ENCODE measurements at regions not wholly inside any gene's neighbourhood (a gene's known extent, or its start where the extent isn't known, plus 50 kb on each side); places are given as distances from the start of the nearest gene placed in this dataset.

GRCh38 chr3:106381286-106381938 is 512.6 kb upstream of the CBLB start:
- TF ChIP-seq EZH2 (IDR thresholded peaks at IDR 0.05; ENCODE audit: borderline replicate concordance, low read depth, low read length, severe bottlenecking) (no peak), CTCF (IDR thresholded peaks at IDR 0.05; ENCODE audit: borderline replicate concordance, extremely low read depth, low read length, poor library complexity, severe bottlenecking) (no peak)
